CD4-positive, CD25-positive, alpha-beta regulatory T cell (primary cell): ENCODE measurements at regions not wholly inside any gene's neighbourhood (a gene's known extent, or its start where the extent isn't known, plus 50 kb on each side); places are given as distances from the start of the nearest gene placed in this dataset.

Experiments used
- ATAC-seq, 2 donors: fragments of 150-1000 bp; cut with Tn5 transposase; one replicate each; pipeline ENCODE4 v1.10.0; 2021; ENCODE audit warnings: low read depth in 2 of 2, moderate number of reproducible peaks in 2 of 2, moderate library complexity in 1 of 2
- DNase-seq, 3 donors: peaks; one replicate each; pipeline versions ENCODE4 v3.0.0 to v3.0.0-alpha.2; 2012 to 2022; ENCODE audit warnings: mixed read lengths in 1 of 3
- H3K27ac ChIP-seq: one replicate; pipeline ENCODE4 v1.7.0; 2013; ENCODE audit warnings: mild to moderate bottlenecking, low read length; ENCODE audit not compliant: insufficient read depth, poor library complexity, severe bottlenecking
- H3K27me3 ChIP-seq: one replicate; pipeline ENCODE4 v1.7.0; 2013; ENCODE audit warnings: low read length; ENCODE audit not compliant: control insufficient read depth, insufficient read depth
- H3K36me3 ChIP-seq: one replicate; pipeline ENCODE4 v1.7.0; 2013; ENCODE audit warnings: mild to moderate bottlenecking, low read length, moderate library complexity; ENCODE audit not compliant: control insufficient read depth, insufficient read depth
- H3K4me1 ChIP-seq: 2 replicates; pipeline ENCODE4 v1.7.0; 2013; ENCODE audit warnings: mild to moderate bottlenecking, low read length; ENCODE audit not compliant: insufficient read depth, control insufficient read depth, poor library complexity, severe bottlenecking
- H3K4me3 ChIP-seq: one replicate; pipeline ENCODE4 v1.7.0; 2013; ENCODE audit warnings: low read depth, mild to moderate bottlenecking, low read length, moderate library complexity
- H3K9me3 ChIP-seq, 2 experiments: 1 replicate in 1 of 2; 2 replicates in 1 of 2; pipeline ENCODE4 v1.7.0; 2013; ENCODE audit warnings: low read length in 2 of 2, mild to moderate bottlenecking in 1 of 2, moderate library complexity in 1 of 2; ENCODE audit not compliant: control insufficient read depth in 2 of 2
- H3K27ac Mint-ChIP-seq, 3 donors: one replicate each; pipeline ENCODE4 v1.8.0; 2020 to 2022; ENCODE audit warnings: mild to moderate bottlenecking in 3 of 3, mixed read lengths in 3 of 3, moderate library complexity in 2 of 3
- H3K27me3 Mint-ChIP-seq: one replicate; pipeline ENCODE4 v1.8.0; 2022; ENCODE audit warnings: mild to moderate bottlenecking, mixed read lengths
- H3K36me3 Mint-ChIP-seq: one replicate; pipeline ENCODE4 v1.8.0; 2020; ENCODE audit warnings: mixed read lengths
- H3K4me1 Mint-ChIP-seq, 4 donors: one replicate each; pipeline ENCODE4 v1.8.0; 2020 to 2022; ENCODE audit warnings: mixed read lengths in 4 of 4, mild to moderate bottlenecking in 1 of 4
- H3K4me3 Mint-ChIP-seq, 4 donors: one replicate each; pipeline ENCODE4 v1.8.0; 2020 to 2022; ENCODE audit warnings: mild to moderate bottlenecking in 4 of 4, mixed read lengths in 4 of 4, moderate library complexity in 3 of 4
- H3K9me3 Mint-ChIP-seq, 7 donors: one replicate each; pipeline ENCODE4 v1.8.0; 2020 to 2022; ENCODE audit warnings: mixed read lengths in 7 of 7, mild to moderate bottlenecking in 3 of 7, moderate library complexity in 2 of 7

DNA sequence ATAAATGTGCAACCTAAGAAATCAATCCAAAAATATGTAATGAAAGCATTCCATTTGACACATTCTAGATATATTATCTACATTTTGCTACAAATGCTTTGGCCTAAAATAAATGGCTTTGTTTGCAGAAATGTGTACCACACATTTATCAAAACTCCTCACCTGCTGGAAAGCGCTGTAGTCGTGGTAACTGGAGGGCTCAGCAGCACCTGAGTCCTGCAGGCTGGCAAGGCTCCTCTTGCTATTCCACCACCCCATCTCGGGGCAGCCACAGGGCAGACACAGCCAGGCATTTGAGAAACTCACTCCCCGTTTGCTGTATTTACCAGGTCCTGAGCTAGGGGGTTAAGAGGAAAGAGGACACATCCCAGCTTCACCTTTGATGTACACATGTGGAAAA, 68.1 kb upstream of the TOMM7 start:
- no peaks in the 10 kb centered on the region for H3K36me3 Mint-ChIP-seq
- H3K27ac ChIP-seq = no peak overlapping the region
- H3K27me3 ChIP-seq = no peaks in the 10 kb centered on the region
- peaks cover 7 to 9% (median 7%) of the 10 kb centered on the region in 4 donors for H3K4me1 Mint-ChIP-seq
- peaks cover 18% of the 10 kb centered on the region for H3K27me3 Mint-ChIP-seq
- no peak overlapping the region for H3K4me3 Mint-ChIP-seq
- ATAC-seq (no peak), DNase-seq (no peak)
- no peak overlapping the region for H3K27ac Mint-ChIP-seq
- no peaks in the 10 kb centered on the region for H3K36me3 ChIP-seq
- peaks cover 0 to 3% (median 0%) of the 10 kb centered on the region in 7 donors for H3K9me3 Mint-ChIP-seq
- no peak overlapping the region for H3K4me3 ChIP-seq
- H3K9me3 ChIP-seq = no peaks in the 10 kb centered on the region
- H3K4me1 ChIP-seq = peaks cover 6% of the 10 kb centered on the region

DNA sequence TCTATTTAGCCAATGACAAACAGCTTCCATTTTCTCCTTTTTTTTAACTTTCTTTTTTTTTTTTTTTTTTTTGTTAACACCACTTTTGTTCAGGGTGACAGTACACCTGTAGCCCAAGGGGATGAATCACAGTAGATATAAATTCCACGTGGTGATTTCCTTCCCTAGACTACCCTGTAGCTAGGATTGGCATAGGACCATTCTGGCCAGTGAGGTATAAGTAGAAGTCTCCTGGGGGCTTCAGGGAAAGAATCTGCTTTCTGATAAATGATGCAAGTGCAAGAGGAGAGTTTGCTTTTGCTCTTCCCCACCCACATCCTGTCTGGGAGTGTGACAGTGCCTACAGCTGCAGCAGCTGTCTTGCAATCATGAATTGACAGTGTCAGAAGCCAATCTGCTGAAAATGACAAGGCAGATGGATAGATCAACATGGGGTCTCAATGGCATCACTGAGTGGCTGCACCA, 63.2 kb upstream of the TOMM7 start:
- Mint-ChIP-seq H3K9me3 (peaks cover 0 to 2% (median 0%) of the 10 kb centered on the region in 7 donors), H3K4me3 (peak overlapping the region; percentile 3 to 79 (median 24)), H3K4me1 (peaks cover 7 to 22% (median 19%) of the 10 kb centered on the region in 4 donors)

GRCh38 chr7:22884911-22885788, 62.5 kb upstream of the TOMM7 start:
- peaks cover 7 to 22% (median 19%) of the 10 kb centered on the region in 4 donors for H3K4me1 Mint-ChIP-seq
- H3K36me3 ChIP-seq = no peaks in the 10 kb centered on the region
- ATAC-seq (peak; percentile 40 to 47), DNase-seq (peak in 1 of 3 donors; percentile 46)
- H3K4me1 ChIP-seq = peaks cover 16% of the 10 kb centered on the region
- H3K9me3 ChIP-seq = no peaks in the 10 kb centered on the region
- no peaks in the 10 kb centered on the region for H3K27me3 Mint-ChIP-seq
- peak overlapping the region; percentile 43 for H3K4me3 ChIP-seq
- peak overlapping the region in 2 of 3 donors; percentile 61 to 86 for H3K27ac Mint-ChIP-seq
- H3K27me3 ChIP-seq = no peaks in the 10 kb centered on the region
- no peaks in the 10 kb centered on the region for H3K36me3 Mint-ChIP-seq
- peaks cover 0 to 2% (median 0%) of the 10 kb centered on the region in 7 donors for H3K9me3 Mint-ChIP-seq
- H3K27ac ChIP-seq = peak overlapping the region; percentile 47
- H3K4me3 Mint-ChIP-seq = peak overlapping the region in 2 of 4 donors; percentile 3 to 9

More for the DNA sequence above, 63.2 kb upstream of the TOMM7 start:
- Histone ChIP-seq H3K27ac (peak overlapping the region; percentile 47), H3K9me3 (no peaks in the 10 kb centered on the region), H3K27me3 (no peaks in the 10 kb centered on the region), H3K4me3 (peak overlapping the region; percentile 43), H3K4me1 (peaks cover 16% of the 10 kb centered on the region), H3K36me3 (no peaks in the 10 kb centered on the region)
- no peaks in the 10 kb centered on the region for H3K36me3 Mint-ChIP-seq
- H3K27ac Mint-ChIP-seq = peak overlapping the region; percentile 62 to 89 (median 86)
- peak in 2 of 3 donors; percentile 53 to 90 for DNase-seq
- H3K27me3 Mint-ChIP-seq = no peaks in the 10 kb centered on the region
- ATAC-seq = peak; percentile 88 to 92

DNA sequence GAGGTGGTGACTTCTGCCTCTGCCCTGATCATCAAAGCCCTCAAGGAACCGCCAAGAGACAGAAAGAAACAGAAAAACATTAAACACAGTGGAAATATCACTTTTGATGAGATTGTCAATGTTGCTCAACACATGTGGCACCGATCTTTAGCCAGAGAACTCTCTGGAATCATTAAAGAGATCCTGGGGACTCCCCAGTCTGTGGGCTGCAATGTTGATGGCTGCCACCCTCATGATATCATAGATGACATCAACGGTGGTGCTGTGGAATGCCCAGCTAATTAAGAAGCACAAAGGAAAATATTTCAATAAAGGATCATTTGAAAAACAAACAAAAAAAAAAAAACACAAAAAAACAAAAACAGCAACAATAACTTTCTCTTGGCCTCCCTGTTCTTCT, 59.5 kb upstream of the TOMM7 start:
- H3K36me3 Mint-ChIP-seq = no peaks in the 10 kb centered on the region
- H3K27me3 Mint-ChIP-seq = no peaks in the 10 kb centered on the region
- Histone ChIP-seq H3K27me3 (no peaks in the 10 kb centered on the region), H3K36me3 (no peaks in the 10 kb centered on the region), H3K4me3 (no peak overlapping the region), H3K27ac (no peak overlapping the region), H3K9me3 (no peaks in the 10 kb centered on the region), H3K4me1 (peaks cover 16% of the 10 kb centered on the region)
- no peak for ATAC-seq
- H3K4me1 Mint-ChIP-seq = peaks cover 7 to 22% (median 19%) of the 10 kb centered on the region in 4 donors
- DNase-seq = no peak
- no peak overlapping the region for H3K4me3 Mint-ChIP-seq
- H3K27ac Mint-ChIP-seq = no peak overlapping the region
- H3K9me3 Mint-ChIP-seq = peaks cover 0 to 2% (median 0%) of the 10 kb centered on the region in 7 donors

DNA sequence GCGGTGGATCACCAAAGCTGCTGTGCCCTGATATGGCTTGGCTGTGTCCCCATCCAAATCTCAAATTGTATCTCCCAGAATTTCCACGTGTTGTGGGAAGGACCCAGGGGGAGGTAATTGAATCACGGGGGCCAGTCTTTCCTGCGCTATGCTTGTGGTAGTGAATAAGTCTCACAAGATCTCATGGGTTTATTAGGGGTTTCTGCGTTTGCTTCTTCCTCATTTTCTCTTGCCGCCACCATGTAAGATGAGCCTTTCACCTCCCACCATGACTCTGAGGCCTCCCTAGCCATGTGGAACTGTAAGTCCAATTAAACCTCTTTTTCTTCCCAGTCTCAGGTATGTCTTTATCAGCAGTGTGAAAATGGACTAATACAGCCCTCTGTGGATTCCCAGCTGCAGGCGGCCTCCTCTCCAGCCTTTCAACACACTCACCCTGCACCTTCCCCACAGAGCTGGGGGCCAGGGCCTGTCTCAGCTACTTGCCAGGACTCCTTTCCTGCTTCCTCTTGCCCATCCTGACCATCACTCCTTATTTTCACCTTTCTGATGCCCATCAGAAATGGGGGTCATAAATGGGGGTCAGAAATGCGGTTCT, 57.2 kb upstream of the TOMM7 start:
- H3K4me3 Mint-ChIP-seq = no peak overlapping the region
- H3K4me3 ChIP-seq = no peak overlapping the region
- H3K4me1 ChIP-seq = peaks cover under 1% of the 10 kb centered on the region
- peaks cover 0 to 6% (median 4%) of the 10 kb centered on the region in 4 donors for H3K4me1 Mint-ChIP-seq
- no peak overlapping the region for H3K27ac ChIP-seq
- peaks cover 0 to 2% (median 0%) of the 10 kb centered on the region in 7 donors for H3K9me3 Mint-ChIP-seq
- H3K9me3 ChIP-seq = no peaks in the 10 kb centered on the region
- H3K36me3 ChIP-seq = no peaks in the 10 kb centered on the region
- no peaks in the 10 kb centered on the region for H3K27me3 Mint-ChIP-seq
- no peaks in the 10 kb centered on the region for H3K27me3 ChIP-seq
- DNase-seq (no peak), ATAC-seq (no peak)
- no peaks in the 10 kb centered on the region for H3K36me3 Mint-ChIP-seq
- H3K27ac Mint-ChIP-seq = peak overlapping the region in 1 of 3 donors; percentile 54

DNA sequence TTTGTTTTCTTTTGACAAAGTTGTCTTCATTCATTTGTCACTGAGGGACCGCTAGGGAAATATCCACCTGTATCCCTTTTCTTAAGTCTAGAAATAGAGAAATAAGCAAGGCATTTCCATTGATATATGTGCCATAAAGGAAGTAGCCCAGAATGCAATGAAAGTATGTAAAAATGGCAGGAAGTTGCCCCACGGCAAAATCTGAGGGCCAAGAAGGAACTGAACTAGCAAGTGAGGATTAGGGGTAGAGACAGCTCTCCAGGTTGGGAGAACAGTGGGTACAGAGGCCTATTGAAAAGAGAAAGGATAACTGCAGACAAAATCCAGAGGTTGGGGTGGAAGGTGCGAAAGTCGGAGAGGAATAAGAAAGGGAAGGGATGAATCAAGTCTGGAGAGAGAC, 56.6 kb upstream of the TOMM7 start:
- Mint-ChIP-seq H3K36me3 (no peaks in the 10 kb centered on the region), H3K9me3 (peaks cover 0 to 1% (median 0%) of the 10 kb centered on the region in 7 donors), H3K27ac (no peak overlapping the region), H3K4me1 (peaks cover 0 to 4% (median 0%) of the 10 kb centered on the region in 4 donors), H3K4me3 (no peak overlapping the region), H3K27me3 (no peaks in the 10 kb centered on the region)
- no peak for DNase-seq
- Histone ChIP-seq H3K27ac (no peak overlapping the region), H3K9me3 (no peaks in the 10 kb centered on the region), H3K4me1 (no peaks in the 10 kb centered on the region), H3K27me3 (no peaks in the 10 kb centered on the region), H3K4me3 (no peak overlapping the region), H3K36me3 (no peaks in the 10 kb centered on the region)
- no peak for ATAC-seq

DNA sequence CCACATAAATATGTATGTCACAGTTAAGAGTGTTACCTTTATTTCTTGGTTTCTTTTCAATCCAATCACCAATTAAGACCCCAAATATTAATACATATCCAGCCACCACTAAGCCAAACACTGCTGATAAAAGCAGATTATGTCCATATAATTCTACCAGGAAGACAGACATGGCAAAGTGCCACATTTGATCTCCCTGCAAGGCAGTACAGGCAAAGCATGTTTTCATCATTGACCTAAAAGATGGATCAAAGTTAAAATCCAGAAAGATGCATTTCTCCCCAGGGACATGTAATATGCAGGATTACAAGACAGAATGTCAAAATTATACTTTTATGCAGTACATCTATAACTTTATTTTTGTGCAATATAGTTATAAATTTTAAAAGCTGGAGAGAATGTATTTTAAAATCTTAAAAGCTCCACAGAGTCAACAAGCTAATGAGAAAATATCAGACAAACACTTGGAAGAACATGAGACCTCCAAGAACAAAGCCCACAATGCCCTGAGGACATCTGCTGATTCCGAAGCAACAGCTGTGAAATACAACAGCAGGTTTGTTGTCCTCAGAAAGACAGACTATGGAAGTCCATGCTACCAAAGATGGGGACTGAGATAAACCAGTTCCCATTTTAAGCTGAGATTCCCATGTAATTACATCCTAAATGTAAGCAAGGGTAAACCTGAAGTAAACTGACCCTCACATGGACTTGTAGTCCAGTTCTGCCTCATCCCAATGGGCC, 54.5 kb upstream of the TOMM7 start:
- Mint-ChIP-seq H3K4me1 (no peaks in the 10 kb centered on the region), H3K9me3 (no peaks in the 10 kb centered on the region), H3K27ac (no peak overlapping the region), H3K4me3 (no peak overlapping the region), H3K27me3 (no peaks in the 10 kb centered on the region), H3K36me3 (no peaks in the 10 kb centered on the region)
- H3K4me1 ChIP-seq = no peaks in the 10 kb centered on the region
- no peaks in the 10 kb centered on the region for H3K27me3 ChIP-seq
- ATAC-seq = no peak
- no peak for DNase-seq
- H3K36me3 ChIP-seq = no peaks in the 10 kb centered on the region
- no peak overlapping the region for H3K4me3 ChIP-seq
- no peak overlapping the region for H3K27ac ChIP-seq
- no peaks in the 10 kb centered on the region for H3K9me3 ChIP-seq
